IPS-NIHi7 (cell line): ENCODE measurements at regions not wholly inside any gene's neighbourhood (a gene's known extent, or its start where the extent isn't known, plus 50 kb on each side); places are given as distances from the start of the nearest gene placed in this dataset.

Experiments used
- DNase-seq: peaks from one replicate; pipeline ENCODE4 v3.0.0; 2012; ENCODE audit warnings: mixed read lengths; ENCODE audit errors: extremely low spot score

DNA sequence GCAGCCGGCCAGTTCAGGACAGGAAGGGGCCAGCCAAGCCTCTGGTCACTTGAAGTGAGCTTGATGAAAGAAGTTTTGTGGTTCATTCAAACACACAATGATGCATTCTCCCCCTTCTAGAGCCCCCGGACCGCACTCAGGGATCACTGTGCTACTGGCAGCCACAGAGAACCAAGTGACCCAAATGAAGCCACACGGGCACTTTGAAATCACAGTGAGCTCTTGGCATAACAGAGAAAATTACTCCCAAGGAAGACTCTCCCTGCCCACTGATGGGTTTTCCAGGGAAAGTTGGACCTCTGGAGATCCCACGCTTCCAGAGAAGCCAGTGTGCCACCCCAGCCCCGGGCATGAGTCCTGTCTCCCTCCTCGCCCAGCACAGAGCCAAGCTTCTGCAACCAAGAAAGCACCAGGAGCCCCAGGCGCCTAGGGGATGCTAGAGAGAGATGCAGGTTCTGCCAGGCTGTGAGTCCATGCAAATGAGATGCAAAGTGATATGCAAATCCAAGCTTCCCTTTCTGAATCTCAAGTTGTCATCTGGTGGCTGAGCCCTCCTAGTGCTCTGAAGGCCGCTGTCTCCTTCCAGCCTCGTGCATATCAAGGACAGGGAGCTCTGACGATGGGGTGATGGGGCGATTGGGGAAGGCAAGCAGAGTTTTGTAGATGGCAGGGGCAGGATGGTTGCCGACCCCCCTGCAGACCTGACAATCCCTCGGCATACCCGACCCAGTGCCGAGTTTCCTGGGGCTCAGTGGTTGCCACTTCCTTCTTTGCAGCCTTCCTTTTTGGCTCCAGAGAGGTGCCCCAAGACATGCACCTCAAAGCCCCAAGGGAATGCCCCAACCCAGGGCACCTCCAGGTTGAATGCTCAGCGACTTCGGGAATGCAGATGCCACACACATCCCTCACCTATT, 59.7 kb upstream of the TNRC6C start:
- no peak for DNase-seq

DNA sequence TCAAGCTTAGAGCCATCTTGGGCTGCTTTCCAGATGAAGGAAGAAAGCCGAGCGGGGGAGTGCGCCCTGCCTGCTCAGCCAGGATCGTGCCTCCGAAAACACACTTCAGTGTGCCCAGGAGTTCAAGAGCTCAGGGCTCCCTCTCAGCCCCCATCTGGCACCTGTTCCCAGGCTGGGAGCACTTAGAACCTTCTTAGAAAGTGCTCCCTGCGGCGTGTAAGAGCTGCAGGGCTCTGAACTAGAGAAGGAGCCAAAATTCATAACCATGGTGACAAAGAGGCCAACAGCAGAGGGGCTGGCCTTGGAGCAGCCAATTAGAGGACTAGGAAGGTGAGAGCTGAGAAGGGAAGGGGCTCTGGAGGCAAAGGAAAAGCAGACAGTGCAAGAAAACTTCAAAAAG, 59.0 kb upstream of the TNRC6C start:
- DNase-seq, result no peak

DNA sequence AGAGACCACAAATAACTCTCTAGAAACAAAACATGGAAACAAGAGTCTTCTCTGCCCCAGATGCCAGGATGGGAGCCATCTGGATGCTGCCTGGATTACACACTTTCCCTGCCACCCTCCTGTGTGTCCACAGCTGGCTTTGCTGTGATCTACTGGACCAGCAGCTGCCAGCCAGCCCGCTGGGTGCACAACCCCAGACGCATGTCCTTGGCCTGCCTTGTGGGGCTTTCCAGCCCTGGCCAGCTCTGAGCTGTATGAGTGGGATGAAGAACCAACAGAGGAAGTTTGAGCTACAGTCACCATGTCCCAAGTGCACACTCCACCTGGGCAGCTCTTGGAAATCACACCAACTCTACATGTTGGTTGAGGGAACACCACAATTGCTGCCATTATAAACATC, 57.0 kb upstream of the TNRC6C start:
- DNase-seq, result no peak

DNA sequence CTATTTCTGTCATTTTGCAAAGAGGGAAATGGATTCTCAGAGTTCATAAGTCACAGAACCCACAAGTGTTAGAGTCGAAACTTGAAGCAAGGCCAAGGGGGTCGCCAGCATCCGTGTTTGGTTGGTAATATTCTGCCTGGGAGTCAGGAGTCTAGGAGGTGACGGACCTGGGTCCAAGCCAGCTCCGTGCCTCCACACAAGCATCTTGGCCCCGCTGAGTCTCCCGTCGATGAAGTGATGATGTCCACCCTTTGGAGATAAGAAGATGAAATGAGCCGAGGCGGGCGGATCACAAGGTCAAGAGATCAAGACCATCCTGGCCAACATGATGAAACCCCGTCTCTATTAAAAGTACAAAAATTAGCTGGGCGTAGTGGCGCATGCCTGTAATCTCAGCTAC, 53.2 kb upstream of the TNRC6C start:
- no peak for DNase-seq

DNA sequence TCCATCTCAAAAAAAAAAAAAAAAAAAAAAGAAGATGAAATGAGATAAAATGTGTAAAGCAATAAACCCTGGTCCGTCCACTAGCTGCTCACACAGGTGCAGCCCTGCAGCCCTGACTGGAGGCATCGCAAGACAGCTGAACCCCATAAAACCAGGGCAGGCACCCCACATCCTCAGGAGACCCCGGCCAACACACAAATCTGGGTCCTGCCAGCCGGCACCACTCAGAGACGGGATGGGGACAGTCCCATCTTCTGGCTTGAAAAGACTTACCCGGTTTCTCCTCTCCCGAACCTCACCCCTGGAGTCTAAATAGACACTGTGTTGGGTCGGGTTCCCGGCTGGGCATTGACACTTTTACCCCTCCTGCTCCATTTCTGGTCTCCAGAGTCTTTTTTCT, 52.7 kb upstream of the TNRC6C start:
- DNase-seq, result no peak

DNA sequence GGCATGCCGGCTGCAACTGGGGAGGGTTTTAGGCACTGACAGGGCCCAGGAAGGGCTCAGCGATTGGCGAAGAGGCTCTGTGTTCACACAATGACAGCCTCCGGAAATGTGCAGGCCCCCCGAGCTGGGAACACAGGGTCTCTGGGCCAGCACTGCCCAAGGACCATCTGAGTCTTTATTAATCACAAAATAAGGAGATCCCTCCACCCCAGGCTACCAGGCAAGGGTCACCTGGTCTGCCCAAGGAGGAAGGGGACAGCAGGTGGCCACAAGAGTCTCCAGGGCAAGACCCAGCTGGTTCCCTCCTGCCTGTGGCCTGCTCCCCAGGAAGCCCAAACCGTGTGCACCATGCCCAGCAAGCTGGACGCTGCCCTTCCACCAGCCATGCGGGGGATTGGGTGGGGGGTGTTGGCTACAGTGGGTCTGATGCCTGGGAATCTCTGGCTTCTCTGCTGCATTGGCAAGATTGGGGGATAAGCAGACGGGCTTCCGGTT, 52.1 kb upstream of the TNRC6C start:
- DNase-seq, result no peak

DNA sequence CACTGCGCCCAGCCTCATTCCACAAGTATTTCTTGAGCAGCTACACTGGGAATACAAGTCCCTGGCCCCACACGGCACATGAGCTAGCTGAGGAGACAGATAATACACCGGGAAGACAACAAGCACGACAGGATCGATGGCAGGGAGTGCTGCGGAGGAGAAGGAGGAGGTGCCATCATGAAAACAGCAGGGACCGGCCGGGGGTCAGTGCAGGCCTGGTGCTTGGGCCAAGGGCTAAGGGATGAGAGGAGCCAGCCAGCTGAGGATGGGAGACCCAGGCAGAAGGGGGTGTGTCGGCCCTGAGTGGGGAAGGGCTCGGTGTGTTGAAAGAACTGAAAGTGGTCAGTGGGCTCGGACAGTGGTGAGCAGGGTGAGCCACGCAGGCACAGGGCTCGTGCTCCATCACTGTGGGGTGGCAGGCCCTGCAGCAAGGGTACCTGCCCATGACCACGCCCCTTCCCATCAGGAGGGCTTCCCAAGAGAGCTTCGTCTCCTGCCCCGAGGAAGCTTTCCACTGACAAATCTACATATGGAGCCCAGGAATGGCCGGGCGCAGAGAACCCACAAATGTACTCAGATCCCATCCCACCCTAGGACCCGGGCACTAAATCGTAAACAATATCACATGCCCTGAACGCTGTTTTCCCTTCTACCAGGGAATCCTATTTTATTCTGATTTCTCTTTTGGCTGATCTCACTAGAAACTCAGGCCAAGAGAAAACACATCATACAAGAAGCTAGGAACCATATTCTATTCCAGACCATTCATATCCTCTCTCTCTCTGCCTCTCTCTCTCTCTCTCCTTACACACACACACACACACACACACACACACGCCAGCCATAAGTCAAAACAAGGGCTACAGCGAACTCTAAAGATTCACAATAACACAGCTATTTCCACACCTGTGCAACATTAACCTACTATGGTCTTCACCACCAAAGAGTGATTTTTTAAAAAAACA, 50.7 kb upstream of the TNRC6C start:
- no peak for DNase-seq

DNA sequence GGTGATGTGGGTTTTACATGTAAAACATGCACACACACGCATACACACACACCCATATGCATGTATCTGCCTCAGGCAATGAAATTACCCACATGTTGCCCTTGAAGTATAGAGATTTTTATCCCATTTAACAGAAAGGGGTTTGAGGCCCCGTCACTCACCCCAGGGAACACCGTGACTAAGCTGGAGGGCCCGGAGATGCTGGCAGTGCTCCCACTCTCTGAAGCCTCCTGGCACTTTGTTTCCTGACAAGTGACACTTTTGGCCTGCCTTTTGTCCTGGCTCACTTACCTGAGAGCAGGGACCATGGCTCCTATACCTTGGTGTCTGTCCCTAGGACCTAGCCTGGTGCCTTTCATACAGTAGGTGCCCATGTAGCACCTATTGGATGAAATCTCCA, 50.0 kb upstream of the TNRC6C start:
- no peak for DNase-seq
